ENCODE measurements at regions not wholly inside any gene's neighbourhood (a gene's known extent, or its start where the extent isn't known, plus 50 kb on each side); places are given as distances from the start of the nearest gene placed in this dataset.
A peak's percentile ranks its signal among the peaks of the same experiment; 100 is the strongest.

DNA sequence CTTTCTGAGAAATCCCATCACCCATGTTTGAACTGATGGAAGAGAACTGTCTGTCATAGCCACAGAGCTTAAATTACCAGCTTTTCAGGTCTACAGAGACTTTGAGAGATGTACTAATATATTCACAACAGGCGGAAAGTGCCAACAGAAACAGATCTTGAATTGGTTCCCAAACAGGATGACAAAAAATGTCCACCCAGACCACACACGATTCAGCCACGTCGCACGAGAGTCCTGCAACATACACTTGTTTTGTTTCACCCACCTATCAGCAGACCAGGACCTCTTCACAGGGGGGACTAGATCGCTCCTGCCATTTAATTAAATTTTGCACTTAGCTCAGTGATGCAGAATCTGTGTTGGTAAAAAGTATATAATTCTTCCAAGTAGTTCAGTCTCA, 187.1 kb upstream of the CEP162 start:
- DNase-seq: no peak

DNA sequence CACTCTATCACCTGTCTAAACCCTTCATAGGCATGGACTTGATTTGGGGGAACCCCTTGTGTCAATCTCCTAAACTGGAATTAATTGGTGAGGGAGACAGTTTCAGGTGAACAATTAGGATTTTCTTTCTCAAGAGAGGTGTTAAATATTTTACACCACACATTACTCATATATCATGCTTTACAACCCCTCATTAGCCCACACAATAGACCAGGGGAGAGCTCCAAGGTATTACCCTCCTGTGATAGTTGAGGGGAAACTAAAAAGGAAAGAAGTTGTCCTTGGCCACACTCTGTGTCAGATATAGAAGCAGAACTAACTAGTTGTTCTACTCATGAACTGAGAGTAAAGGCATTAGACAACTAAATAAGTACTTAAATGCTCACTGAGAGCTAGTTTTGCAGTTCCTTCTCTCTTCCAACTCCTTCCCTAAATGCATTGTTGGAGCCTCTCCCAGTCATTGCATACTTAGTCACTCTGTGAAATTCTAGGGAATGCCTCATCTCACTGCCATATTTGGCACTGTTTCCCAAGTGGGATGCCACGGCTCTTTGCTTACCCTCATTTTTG, 183.7 kb upstream of the CEP162 start:
- DNase-seq: no peak

DNA sequence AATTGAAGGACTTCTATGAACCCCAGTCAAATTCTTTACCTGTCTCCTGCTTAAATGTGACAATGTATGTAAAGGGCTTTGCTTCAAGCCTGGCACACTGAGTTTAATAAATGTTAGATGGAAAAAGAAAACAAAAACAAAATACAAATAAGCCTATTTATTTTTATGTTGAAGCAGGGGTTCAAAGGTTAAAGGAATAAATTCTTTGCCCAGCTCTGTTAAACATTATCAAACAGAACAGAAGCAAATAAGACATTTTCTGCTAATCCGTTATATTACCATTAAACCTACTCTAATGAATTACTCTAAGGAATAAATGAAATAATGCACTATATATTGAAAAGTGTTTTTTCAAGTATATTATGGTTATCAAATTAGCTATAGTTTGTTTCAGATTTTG, 182.5 kb upstream of the CEP162 start:
- DNase-seq: no peak

DNA sequence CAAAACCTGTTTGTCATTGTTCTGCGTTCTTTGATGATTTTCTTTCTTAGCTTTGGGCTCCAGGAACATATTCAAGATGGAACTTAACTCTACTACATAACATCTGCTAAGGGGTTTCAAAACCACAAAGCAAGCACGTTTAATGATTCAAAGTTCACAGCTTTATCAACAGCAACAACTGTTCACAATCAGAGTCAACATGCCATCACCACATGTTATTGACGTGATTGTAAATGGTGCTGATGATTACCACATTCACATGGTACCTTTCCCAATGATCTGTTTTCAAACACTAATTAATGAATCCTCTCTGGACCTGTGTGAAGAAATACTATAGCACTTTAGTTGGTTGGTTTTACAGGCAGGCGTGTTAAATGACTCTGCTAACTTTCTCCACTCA, 180.6 kb upstream of the CEP162 start:
- DNase-seq: no peak

DNA sequence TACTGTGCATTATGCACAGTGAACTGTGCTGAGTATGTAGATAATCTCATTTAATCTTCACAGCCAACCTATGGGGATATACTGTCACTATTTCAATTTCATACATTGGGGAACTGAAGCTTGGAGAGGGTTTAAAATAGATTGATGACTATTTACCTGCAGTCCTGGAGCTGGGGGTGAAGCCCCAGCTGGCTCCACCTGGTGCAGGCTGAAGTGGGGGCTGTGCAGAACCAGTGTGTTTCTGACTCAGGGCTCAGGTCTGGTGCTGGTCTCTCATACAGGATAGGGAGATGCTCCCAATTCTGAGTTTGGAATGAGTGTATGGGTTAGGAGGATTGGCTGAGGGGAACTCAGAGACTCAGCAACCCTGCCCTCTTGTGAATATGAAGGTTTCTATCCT, 176.1 kb upstream of the CEP162 start:
- DNase-seq: no peak

DNA sequence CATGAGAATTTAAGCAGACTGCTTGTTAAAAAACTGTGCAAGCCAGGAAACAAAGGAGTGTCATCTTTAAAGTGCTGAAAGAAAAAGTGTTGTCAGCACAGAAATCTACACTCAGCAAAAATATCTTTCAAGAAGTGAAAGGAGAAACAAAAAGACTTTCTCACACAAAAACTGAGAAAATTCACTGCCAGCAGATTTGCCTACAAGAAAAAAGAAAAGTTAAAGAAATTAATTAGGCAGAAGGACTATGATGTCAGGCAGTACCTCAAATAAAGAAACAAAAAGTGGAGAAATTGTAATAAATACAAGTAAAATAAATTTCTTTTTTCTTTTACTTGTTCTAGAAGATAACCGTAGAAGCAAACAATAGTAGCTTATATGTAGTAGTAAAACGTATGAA, 171.6 kb upstream of the CEP162 start:
- no peak for DNase-seq

DNA sequence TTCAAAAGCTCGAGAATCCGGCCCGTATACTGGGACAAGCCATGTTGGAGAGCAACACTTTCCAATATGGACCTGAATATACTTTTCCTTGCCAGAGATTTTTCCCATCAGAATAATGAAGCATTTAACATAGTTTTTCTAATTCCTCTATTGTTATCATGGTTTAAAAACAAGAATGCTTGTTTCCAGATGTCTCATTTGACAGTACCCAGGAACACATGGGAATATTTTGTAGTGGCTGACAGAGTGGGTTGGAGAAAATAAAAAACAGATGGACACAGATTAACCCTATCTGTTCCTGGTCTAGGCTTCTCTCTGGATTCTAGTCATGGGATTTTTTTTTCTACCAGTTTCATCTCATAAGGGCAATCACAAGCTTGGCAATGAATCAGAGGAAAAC, 164.8 kb upstream of the CEP162 start:
- no peak for DNase-seq

DNA sequence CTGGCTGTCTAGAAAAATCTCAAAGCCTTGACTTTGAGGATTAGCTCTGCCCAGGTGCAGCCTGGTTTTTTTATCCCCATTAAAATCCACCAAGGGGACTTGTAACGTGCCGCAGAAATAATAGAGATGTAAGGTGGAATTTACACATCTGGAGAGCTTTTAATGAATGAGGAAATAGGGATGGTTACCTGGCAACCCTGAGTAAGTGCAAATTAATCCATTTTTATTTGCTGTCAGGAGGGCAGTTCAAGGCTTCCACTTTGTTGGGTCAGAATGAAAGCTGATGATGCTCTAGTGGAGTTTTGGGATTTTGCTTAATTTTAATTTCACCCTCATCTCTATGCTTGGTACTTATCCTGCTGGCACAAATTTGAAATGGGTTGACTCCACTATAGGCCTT, 163.4 kb upstream of the CEP162 start:
- no peak for DNase-seq

DNA sequence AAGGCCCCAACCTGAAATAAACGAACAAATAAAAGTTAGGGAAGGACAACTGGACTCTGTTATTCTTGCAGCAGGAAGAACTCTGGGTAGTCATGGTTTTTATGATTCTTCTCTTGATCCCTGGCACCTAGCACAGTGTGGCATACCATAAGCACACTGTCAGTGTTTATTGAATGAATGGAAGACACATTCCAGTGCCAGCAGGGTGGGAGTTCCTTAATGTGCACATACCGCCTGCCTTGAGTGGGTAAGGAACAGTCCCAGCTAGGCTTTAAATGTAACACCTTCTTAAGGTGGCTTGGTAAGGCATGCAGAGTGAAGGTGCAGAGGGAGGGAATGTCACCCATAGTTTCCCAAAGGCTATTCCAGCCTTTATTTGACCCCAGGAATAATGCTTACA, 162.9 kb upstream of the CEP162 start:
- no peak for DNase-seq

DNA sequence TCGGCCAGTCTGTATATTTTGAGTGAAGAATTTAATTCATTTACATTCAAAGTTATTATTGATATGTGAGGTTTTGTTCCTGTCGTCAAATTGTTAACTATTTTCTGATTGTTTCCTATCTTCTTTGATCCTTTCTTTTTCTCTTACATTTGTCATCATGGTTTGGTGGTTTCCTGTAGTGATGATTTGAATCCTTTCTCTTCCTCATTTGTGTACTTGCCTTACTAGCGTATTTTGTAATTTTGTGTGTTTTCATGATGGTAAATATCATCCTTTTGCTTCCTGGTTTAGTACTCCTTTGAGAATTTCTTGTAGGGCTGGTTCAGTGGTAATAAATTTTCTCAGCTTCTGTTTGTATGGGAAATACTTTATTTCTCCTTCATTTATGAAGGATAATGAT, 151.7 kb upstream of the CEP162 start:
- peak; percentile 74 for DNase-seq

DNA sequence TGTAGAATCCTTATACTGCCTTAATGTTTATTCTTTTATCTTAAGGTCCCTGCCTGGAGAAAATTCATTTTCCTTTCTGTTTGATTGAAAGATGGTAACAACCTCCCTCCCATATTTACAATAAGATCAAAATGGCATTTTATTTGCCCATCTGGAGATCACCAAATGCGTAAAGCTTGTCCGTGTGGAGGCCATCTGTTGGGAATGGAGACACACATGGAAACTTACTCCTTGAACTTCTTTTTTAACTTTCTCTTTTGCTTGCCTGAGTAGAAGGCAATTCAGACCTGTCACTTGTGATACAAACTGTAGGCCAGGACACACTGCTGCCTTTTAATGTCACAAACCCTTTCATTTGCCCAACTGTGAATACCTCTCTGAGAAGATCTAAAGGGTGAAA, 144.8 kb upstream of the CEP162 start:
- no peak for DNase-seq

DNA sequence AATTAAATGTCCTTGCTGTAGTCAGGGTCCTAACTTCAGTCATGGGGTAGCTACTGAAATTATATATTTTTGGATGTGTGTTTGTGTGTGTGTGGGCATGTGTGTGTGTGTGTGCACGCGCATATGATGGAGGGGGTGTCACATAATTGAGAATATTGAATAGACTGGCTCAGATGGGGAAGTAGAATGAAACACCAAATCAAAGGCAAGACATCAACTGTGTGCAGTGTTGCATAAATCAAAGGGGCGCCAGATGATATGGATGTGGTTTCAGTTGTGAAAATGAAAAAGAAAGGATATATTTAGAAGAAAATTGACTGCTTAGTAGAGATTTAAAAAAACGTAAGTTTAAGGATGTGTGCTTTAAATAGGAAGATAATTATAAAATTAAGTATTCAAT, 144.2 kb upstream of the CEP162 start:
- no peak for DNase-seq

DNA sequence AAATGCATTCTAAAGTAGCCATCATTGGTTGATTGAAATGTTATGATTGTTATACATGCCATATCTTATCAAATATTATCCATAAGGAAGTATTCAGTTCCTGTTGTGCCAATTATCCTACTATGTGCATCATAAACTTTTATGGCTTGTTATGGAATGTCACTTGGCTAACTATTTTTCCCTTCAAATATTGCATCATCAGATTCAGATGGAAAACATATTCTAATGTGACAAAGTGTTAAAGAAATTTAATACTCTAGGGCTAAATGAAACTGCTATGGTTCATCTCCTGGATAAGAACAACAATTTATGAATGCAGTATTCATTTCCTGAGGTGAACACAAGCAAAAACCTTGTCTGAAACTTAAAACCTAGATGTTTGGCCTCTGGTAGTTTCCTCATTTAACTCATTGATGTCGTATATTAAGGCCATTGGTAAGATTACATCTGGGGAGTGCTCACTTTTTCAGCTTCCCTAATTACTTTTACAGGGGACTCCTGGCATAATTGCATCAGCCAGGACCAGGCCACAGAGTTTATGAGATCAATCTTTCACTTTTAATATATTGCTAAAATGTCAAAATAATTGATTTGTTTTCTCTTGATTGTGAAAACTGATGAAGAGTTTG, 134.9 kb upstream of the CEP162 start:
- DNase-seq: no peak

DNA sequence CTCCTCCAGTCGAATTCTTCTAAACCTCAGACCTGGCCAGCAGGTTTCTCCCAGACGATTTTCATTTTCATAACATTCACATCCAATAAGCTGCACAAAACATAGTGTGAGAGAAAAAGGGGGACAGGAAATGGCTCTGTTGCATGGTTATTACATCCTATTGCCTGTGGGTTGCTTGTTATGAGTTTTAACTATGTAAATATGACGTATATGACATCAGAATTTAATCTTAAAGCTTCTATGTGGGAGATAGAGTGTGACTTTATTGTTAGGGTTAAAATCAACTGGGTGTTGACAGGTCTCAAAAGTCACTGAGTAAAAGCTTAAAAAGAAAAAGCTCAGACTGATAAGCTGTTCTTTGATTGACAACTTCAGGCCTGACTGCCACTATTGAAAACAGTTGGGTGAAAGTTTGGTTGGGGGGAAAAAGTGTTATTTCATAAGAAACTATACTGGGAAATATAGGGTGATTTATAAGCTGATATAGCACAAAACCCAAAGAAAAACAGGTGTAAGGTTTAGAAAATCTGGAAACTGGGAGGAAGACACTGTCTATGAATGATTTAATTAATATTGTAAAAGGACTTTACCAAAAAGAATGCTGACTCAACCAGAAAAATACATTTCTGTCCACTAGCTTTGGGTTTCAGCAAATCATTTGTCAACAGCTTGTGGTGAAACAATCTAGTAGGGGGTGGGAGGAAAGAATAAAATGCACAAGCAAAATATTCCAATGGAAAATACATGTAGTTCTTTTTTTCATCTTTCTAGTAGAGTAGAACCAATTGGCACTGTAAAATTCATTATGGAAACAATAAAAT, 134.1 kb upstream of the CEP162 start:
- DNase-seq: no peak

DNA sequence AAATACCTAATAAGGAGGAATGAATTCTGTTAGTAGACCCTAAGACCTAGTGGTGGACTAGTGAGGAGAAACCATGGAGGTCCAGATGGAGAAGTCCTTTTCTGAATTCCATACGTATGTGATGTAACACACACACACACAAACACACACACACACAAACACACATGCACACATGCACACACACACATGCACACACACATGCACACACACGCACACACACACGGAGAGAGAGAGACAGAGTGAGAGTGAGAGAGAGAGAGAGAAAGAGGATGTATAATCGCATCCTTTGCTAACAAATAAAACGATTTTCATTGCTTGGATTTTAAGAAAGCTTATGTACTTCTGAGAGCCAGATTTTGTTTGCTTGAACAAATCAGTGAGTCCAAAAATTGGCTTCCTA, 132.6 kb upstream of the CEP162 start:
- no peak for DNase-seq

DNA sequence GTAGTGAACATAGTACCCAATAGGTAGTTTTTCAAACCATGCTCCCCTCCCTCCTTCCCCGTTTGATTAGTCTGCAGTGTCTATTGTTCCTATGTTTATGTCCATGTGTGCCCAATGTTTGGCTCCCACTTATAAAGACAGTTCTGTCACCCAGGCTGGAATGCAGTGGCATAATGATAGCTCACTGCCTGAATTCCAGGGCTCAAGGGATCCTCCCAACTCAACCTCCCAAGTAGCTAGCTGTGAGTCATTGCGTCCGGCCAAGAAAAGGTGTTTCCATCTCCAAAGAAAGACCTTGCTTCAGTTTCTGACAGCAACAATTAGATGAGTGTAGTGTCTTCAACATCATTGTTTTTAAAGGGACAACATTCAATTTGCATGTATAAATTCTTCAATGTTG, 131.1 kb upstream of the CEP162 start:
- DNase-seq: no peak

DNA sequence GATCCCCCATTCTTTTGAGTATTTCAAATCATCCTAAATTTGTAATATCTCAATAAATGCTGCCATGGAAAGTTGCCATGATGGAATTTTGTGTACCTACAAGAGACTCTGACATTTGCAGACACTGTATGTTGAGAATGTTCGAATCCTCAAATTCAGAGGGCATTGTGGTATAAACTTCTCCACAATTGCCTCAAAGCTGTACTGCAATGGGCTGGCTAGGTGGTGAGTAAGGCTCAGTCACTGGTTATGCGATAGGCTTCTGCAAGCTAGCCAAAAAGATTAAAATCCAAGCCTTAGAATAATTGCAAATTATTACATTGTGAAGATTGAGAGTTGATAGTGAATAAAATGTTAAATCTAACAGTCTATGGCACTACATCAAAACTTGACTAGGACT, 130.2 kb upstream of the CEP162 start:
- no peak for DNase-seq

DNA sequence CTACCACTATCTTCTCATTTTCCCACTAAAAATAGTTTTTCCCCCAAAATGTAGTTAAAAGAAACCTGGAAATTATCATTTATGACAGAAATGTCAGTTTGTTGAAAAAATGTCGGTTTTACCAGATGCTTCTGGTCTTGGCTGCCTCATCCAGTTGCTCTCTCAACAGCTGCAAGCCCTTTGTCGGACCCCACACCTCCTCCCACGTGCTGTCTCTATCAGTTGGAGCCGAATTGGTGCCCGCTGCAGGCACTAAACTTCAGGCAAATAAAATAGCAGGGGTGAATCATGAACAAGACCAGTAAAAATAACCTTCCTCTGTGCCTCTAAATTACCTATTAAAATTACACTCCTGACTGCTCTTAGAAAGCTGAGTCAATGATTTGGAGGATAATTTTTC, 129.5 kb upstream of the CEP162 start:
- DNase-seq: no peak

DNA sequence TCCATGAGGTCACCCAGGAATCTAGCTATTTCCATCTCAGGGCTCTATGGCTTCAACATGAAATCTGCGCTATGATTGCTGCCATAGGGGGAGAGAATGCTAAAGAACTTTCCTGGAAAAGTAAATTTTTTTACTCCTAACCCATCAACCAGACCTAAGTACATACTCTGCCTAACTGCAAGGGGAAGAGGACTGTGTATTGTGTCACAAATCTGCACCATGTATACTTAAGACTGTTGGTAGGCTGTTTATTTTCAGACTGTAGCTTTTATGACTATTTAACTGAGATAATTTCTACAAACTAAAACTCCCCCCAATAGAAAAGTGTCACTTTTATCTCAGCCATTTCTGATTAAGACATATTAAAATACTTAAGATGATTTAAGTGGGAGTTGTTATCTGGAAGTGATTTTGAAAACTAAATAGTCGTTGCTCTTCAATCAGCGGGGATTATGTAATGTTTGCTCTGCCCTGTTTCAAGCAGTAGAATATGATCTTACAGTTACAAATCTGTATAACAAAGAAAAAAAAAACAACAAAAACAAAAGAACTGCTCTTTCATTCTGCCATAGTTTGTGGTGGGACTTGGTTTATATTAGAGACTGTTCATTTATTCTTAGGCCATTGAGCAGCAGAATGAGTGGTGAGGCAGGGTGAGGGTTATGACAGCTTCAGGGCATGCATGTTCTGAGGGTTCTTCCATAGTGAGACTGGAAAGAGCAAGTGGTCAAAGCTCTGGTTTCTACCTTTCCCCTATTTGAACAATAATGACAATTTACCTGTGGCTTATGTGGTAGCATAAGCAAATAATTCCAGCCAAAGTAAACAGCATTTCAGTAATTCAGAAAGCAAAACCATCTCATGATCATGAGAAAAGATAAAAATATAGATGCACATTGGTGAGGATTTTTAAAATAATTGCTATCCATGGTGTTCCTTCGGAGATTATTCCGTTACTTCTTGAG, 126.3 kb upstream of the CEP162 start:
- DNase-seq: no peak

DNA sequence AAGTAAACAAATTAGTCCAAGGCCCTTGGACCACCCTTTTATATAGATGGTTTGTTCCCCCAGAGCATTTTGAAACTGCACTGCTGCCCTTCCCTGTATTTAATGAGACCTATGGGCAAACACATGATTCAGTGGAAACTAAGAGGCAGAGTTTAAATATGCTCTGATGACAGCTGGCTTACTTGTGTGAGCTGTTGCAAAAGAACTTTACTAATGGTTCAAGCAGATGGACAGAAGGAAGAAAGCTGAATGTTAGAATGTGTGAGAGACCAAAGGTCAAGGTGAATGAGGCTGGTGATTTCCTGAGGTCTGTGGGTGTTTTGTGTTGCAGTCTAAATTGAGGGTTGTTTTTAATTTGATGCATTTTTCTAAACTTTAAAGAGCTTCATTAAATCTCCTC, 123.0 kb upstream of the CEP162 start:
- DNase-seq: no peak

DNA sequence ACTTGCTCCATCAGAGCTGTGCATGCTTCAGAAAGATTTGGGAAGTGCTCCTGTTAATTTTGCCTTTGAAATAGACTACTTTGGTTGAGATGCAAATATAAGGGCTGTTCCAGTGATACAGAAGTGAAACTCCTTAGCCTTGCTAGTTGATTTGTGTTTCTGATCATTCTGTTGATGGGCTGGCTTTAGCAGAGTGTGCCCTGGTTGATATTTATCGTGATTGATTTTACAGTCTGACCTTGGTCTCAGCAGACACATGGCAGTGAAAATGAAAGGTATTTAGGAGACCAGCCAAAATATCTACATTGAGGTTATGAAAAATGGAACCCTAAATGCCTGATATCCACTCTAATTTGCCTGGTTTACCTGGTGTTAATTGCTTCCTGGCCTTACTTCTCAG, 122.1 kb upstream of the CEP162 start:
- DNase-seq: peak; percentile 1

DNA sequence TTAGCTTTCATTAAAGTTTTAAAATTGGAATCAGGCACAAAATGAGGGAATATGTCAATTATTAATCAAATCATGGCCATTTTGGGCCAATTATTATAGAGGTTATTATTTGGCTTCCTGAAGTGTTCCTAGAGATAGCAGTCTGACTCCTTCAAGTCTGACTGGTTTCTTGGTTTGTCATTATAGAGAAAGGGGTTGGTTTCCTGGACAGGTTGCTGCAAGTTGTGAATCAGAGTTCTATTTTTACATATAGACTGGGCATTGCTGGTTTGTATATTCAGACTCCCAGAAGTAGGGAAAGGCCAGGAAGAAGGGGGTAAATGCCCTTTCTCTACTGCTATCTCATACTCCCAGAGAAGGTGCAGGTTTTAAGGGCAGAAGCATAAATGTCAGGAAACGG, 121.4 kb upstream of the CEP162 start:
- no peak for DNase-seq

DNA sequence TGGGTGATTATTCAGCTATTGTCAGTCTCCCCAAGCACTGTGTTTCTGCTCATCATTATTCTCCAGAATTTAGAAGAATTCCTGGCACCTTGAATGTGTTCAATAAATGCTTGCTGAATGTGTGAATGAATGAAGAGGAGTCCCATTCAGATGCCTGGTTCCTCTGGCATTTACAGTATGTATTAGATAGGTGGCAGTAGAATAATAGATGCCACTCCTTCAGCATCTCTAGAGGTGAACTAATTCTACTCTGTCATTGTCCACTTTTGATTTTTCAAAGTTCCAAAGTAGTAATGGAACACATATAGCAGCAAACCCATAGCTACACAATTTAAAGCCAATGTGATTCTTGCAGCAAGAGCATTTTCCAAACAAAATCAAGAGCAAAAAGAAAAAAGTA, 118.9 kb upstream of the CEP162 start:
- DNase-seq: no peak

All from MV-4-11 (cell line).